HepG2 (cell line): ENCODE measurements at regions not wholly inside any gene's neighbourhood (a gene's known extent, or its start where the extent isn't known, plus 50 kb on each side); places are given as distances from the start of the nearest gene placed in this dataset.
A peak's percentile ranks its signal among the peaks of the same experiment; 100 is the strongest.

Source experiments
- ATAC-seq: fragments of 200-7000 bp; cut with Tn5 transposase; 3 replicates; pipeline ENCODE4 v1.9.1; 2020; ENCODE audit warnings: mild to moderate bottlenecking, moderate library complexity
- BruUV-seq: library from RNA; stranded (reverse); fragments of 400-500 nt; replicated peaks from 2 replicates; lab custom pipeline; 2021; lab: Mats Ljungman, UMichigan
- CTCF ChIA-PET: fragments of 300-600 bp; formaldehyde crosslinking; extraction: SDS; loops from one replicate; lab custom pipeline; 2021; ENCODE audit warnings: low total read pairs, inconsistent platforms, low intra/inter-chr PET ratio; lab: Yijun Ruan, JAX
- POLR2A ChIA-PET: fragments of 350-600 bp; sonication (Branson Sonifier 250); formaldehyde crosslinking; loops from one replicate; lab custom pipeline; 2020; ENCODE audit warnings: antibody characterized with exemption, inconsistent platforms; lab: Yijun Ruan, JAX
- DNase-seq: peaks from one replicate; pipeline ENCODE4 v3.0.0-alpha.2; 2015; ENCODE audit warnings: low spot score
- FAIRE-seq: peaks from 3 replicates; lab custom pipeline; 2011; peaks lifted over from hg19 to GRCh38; lab: Jason Lieb, UNC
- H2AFZ ChIP-seq: one replicate; pipeline ENCODE4 v1.6.1; 2011; ENCODE audit warnings: low read length, inconsistent platforms
- H3K27ac ChIP-seq: fragments of 300-600 bp; 3 replicates; pipeline ENCODE4 v1.8.0; 2011; ENCODE audit warnings: mixed run types, mild to moderate bottlenecking, mixed read lengths, low read length, inconsistent platforms; ENCODE audit not compliant: insufficient read depth; ENCODE audit errors: extremely low read length
- H3K27me3 ChIP-seq, 2 experiments: fragments of 200-600 bp in 1 of 2; 2 replicates in 1 of 2; 3 replicates in 1 of 2; pipeline versions ENCODE4 v1.6.0 to v1.8.0; 2011; ENCODE audit warnings: low read length in 2 of 2, mild to moderate bottlenecking in 2 of 2, moderate library complexity in 2 of 2, inconsistent platforms in 1 of 2; ENCODE audit not compliant: insufficient read depth in 2 of 2, control insufficient read depth in 1 of 2
- H3K36me3 ChIP-seq, 2 experiments: fragments of 200-600 bp in 1 of 2; replicated peaks in 1 of 2; 2 replicates in 1 of 2; 3 replicates in 1 of 2; pipeline versions ENCODE4 v1.5.1 to v1.8.0; 2011; ENCODE audit warnings: low read length in 2 of 2, inconsistent platforms in 1 of 2; ENCODE audit not compliant: insufficient read depth in 2 of 2, control insufficient read depth in 1 of 2
- H3K4me1 ChIP-seq: 2 replicates; pipeline ENCODE4 v1.5.1; 2012; ENCODE audit warnings: low read length, inconsistent platforms; ENCODE audit not compliant: insufficient read depth
- H3K4me2 ChIP-seq: 2 replicates; pipeline ENCODE4 v1.6.0; 2011; ENCODE audit warnings: low read depth, low read length, inconsistent platforms
- H3K4me3 ChIP-seq, 3 experiments: fragments of 200-600 bp in 1 of 3; sonication (generic), shearing (Covaris generic) in 1 of 3; replicated peaks in 1 of 3; 2 replicates each; pipeline ENCODE4 v1.5.1; 2011 to 2016; ENCODE audit warnings: low read length in 3 of 3, inconsistent platforms in 2 of 3, low read depth in 2 of 3, mild to moderate bottlenecking in 2 of 3, control low read depth in 1 of 3, mixed read lengths in 1 of 3; ENCODE audit not compliant: insufficient read depth in 1 of 3
- H3K79me2 ChIP-seq: one replicate; pipeline ENCODE4 v1.6.1; 2011; ENCODE audit warnings: low read length, inconsistent platforms; ENCODE audit not compliant: insufficient read depth
- H3K9ac ChIP-seq: 2 replicates; pipeline ENCODE4 v1.6.0; 2011; ENCODE audit warnings: mild to moderate bottlenecking, low read depth, low read length, inconsistent platforms; ENCODE audit not compliant: insufficient read depth
- H3K9me3 ChIP-seq: 2 replicates; pipeline ENCODE4 v1.5.1; 2012; ENCODE audit warnings: mild to moderate bottlenecking, low read length
- H4K20me1 ChIP-seq: 2 replicates; pipeline ENCODE4 v1.6.0; 2011; ENCODE audit warnings: inconsistent platforms, mild to moderate bottlenecking, low read length, moderate library complexity; ENCODE audit not compliant: insufficient read depth
- HINFP ChIP-seq: sonication (generic); formaldehyde crosslinking; IDR thresholded peaks from 2 replicates; pipeline ENCODE4 v1.4.0; 2020; ENCODE audit warnings: low read depth, mild to moderate bottlenecking, missing genetic modification reagents
- HMGXB4 ChIP-seq, 2 experiments: sonication (generic) in 1 of 2; formaldehyde crosslinking in 1 of 2; IDR thresholded peaks; 2 replicates each; pipeline versions ENCODE4 v1.4.0 to v1.6.1; 2018 to 2020; ENCODE audit warnings: missing genetic modification reagents in 2 of 2, borderline replicate concordance in 1 of 2, low read depth in 1 of 2, mild to moderate bottlenecking in 1 of 2, missing biosample characterization in 1 of 2
- MLLT10 ChIP-seq: sonication (generic); formaldehyde crosslinking; IDR thresholded peaks from 2 replicates; pipeline ENCODE4 v1.4.0; 2020; ENCODE audit warnings: missing genetic modification reagents
- NR2F6 ChIP-seq, 2 experiments: IDR thresholded peaks; 2 replicates each; pipeline ENCODE4 v1.6.1; 2016; ENCODE audit warnings: antibody characterized with exemption in 1 of 2, mild to moderate bottlenecking in 1 of 2
- SRSF9 ChIP-seq: fragments of 200-400 bp; formaldehyde crosslinking; IDR thresholded peaks from 2 replicates; pipeline ENCODE4 v1.6.1; 2018; ENCODE audit warnings: borderline replicate concordance, mild to moderate bottlenecking, low read depth, low read length; ENCODE audit not compliant: insufficient read depth, poor library complexity, severe bottlenecking
- ZFAT ChIP-seq: sonication (generic); formaldehyde crosslinking; conservative IDR thresholded peaks from 2 replicates; pipeline ENCODE4 v1.8.1; 2023; ENCODE audit warnings: missing genetic modification reagents, inconsistent platforms
- ZMAT5 ChIP-seq: sonication (generic); formaldehyde crosslinking; IDR thresholded peaks from 2 replicates; pipeline ENCODE4 v1.5.0; 2020; ENCODE audit warnings: mild to moderate bottlenecking, low read depth, missing genetic modification reagents, borderline replicate concordance
- ZNF44 ChIP-seq: sonication (generic); formaldehyde crosslinking; IDR thresholded peaks from 2 replicates; pipeline ENCODE4 v1.5.1; 2020; ENCODE audit warnings: mild to moderate bottlenecking, missing genetic modification reagents
- ZNF574 ChIP-seq: sonication (generic); formaldehyde crosslinking; IDR thresholded peaks from 2 replicates; pipeline ENCODE4 v1.4.0; 2020; ENCODE audit warnings: missing genetic modification reagents
- WGBS: methylation state at CpG from one replicate; pipeline ENCODE4 v1.1.6; 2017; ENCODE audit warnings: low lambda C conversion rate; 5-methylcytosine and 5-hydroxymethylcytosine counted together
- in situ Hi-C: cut with HindIII; loops from 2 replicates; pipeline ENCODE4 v1.10.0; 2017; ENCODE audit warnings: low pct_unique_long_range_greater_than_20kb; ENCODE audit not compliant: extremely low pct_ligation_motif_present
- intact Hi-C: fragments of 100-400 bp; cut with micrococcal nuclease; formaldehyde crosslinking; loops from one replicate; pipeline ENCODE4 v1.10.0; 2022; ENCODE audit not compliant: unreplicated experiment

GRCh38 chr2:167719410-167719809, 528.0 kb downstream of the STK39 start:
- POLR2A ChIA-PET, result no interaction called here
- Histone ChIP-seq H3K4me2 (no peak overlapping the region), H3K4me1 (0 out of 2 replicates have a peak, but pooled peaks cover 5% of the 10 kb centered on the region), H3K79me2 (no peaks in the 10 kb centered on the region), H3K36me3 (no peaks in the 10 kb centered on the region), H3K9ac (no peak overlapping the region), H4K20me1 (no peaks in the 10 kb centered on the region), H2AFZ (no peak overlapping the region), H3K27ac (no peak overlapping the region), H3K9me3 (no peaks in the 10 kb centered on the region), H3K4me3 (no peak overlapping the region), H3K27me3 (no peaks in the 10 kb centered on the region)
- no peak for DNase-seq
- no TSS peak for BruUV-seq
- CTCF ChIA-PET, result no interaction called here
- no peak for TF ChIP-seq MLLT10 (CRISPR knock-in tag)
- FAIRE-seq, result no peak
- WGBS, result 11% methylated on average over 4 of the region's 4 CpGs
- intact Hi-C loops, result no loop called here
- in situ Hi-C loops, result no loop called here
- no peak for ATAC-seq

GRCh38 chr2:167718560-167718959, 528.8 kb downstream of the STK39 start:
- H3K4me1 ChIP-seq, result 0 out of 2 replicates have a peak, but pooled peaks cover 5% of the 10 kb centered on the region
- no peaks in the 10 kb centered on the region for H3K9me3 ChIP-seq
- no peak for FAIRE-seq
- H2AFZ ChIP-seq, result no peak overlapping the region
- intact Hi-C loops (no loop called here), in situ Hi-C loops (no loop called here)
- H3K36me3 ChIP-seq, result no peaks in the 10 kb centered on the region
- H3K79me2 ChIP-seq, result no peaks in the 10 kb centered on the region
- H4K20me1 ChIP-seq, result no peaks in the 10 kb centered on the region
- TF ChIP-seq HINFP (CRISPR knock-in tag), result no peak
- TF ChIP-seq ZFAT (CRISPR knock-in tag), result no peak
- no peak for TF ChIP-seq ZNF44 (CRISPR knock-in tag)
- no peak for TF ChIP-seq HMGXB4 (CRISPR knock-in tag; IDR thresholded peaks at IDR 0.05; ENCODE audit: borderline replicate concordance in 1 of 2, low read depth in 1 of 2)
- no peak for TF ChIP-seq ZMAT5 (CRISPR knock-in tag)
- TF ChIP-seq NR2F6 (IDR thresholded peaks at IDR 0.05), result peak; percentile 25; the same call in 1 of the 2 replicates
- no peak for TF ChIP-seq NR2F6 (CRISPR knock-in tag; IDR thresholded peaks at IDR 0.05)
- TF ChIP-seq ZNF574 (CRISPR knock-in tag), result no peak
- TF ChIP-seq SRSF9, result no peak
- H3K4me2 ChIP-seq, result no peak overlapping the region
- CTCF ChIA-PET, result no interaction called here
- ATAC-seq, result no peak
- no peak overlapping the region for H3K27ac ChIP-seq
- POLR2A ChIA-PET, result no interaction called here
- no TSS peak for BruUV-seq
- DNase-seq, result no peak
- H3K4me3 ChIP-seq, result no peak overlapping the region
- H3K27me3 ChIP-seq, result no peaks in the 10 kb centered on the region
- no peak overlapping the region for H3K9ac ChIP-seq
- 81% methylated on average over 1 of the region's 1 CpG for WGBS
